HEK293 (cell line): ENCODE measurements at regions not wholly inside any gene's neighbourhood (a gene's known extent, or its start where the extent isn't known, plus 50 kb on each side); places are given as distances from the start of the nearest gene placed in this dataset.

Experiments
- CTCF ChIA-PET: fragments of 350-600 bp; formaldehyde crosslinking; extraction: SDS; loops from one replicate; lab custom pipeline; 2021; ENCODE audit warnings: antibody characterized with exemption; lab: Yijun Ruan, JAX
- POLR2A ChIA-PET: fragments of 300-600 bp; formaldehyde crosslinking; extraction: SDS; loops from one replicate; lab custom pipeline; 2020; ENCODE audit warnings: antibody characterized with exemption, inconsistent platforms; lab: Yijun Ruan, JAX
- H3K27ac ChIP-seq: fragments of 200-500 bp; sonication (Bioruptor generic); 2 replicates; pipeline ENCODE4 v1.5.1; 2014; ENCODE audit warnings: low read depth, low read length, control low read depth, inconsistent platforms; ENCODE audit errors: extremely low read depth
- H3K36me3 ChIP-seq, 2 experiments: fragments of 200-500 bp in 1 of 2; sonication (Bioruptor generic) in 1 of 2; 1 replicate in 1 of 2; 2 replicates in 1 of 2; pipeline ENCODE4 v1.5.1; 2014 to 2017; ENCODE audit warnings: inconsistent platforms in 2 of 2, low read length in 2 of 2; ENCODE audit not compliant: control insufficient read depth in 2 of 2, insufficient read depth in 1 of 2
- H3K4me1 ChIP-seq: fragments of 200-500 bp; sonication (Bioruptor generic); 2 replicates; pipeline ENCODE4 v1.5.1; 2014; ENCODE audit warnings: mild to moderate bottlenecking, low read length, inconsistent platforms; ENCODE audit not compliant: control insufficient read depth, insufficient read depth
- H3K4me3 ChIP-seq: 2 replicates; pipeline ENCODE4 v1.5.1; 2011; ENCODE audit warnings: low read depth, mild to moderate bottlenecking, control low read depth, low read length, moderate library complexity
- H3K9me3 ChIP-seq: fragments of 200-500 bp; sonication (Bioruptor generic); 2 replicates; pipeline ENCODE4 v1.5.1; 2014; ENCODE audit warnings: low read depth, low read length, inconsistent platforms; ENCODE audit not compliant: control insufficient read depth, insufficient read depth
- EGR2 ChIP-seq: fragments of 450-650 bp; formaldehyde crosslinking; IDR thresholded peaks from 2 replicates; pipeline ENCODE4 v1.5.1; 2016; ENCODE audit warnings: low read depth, missing biosample characterization, missing genetic modification characterization
- MEIS1 ChIP-seq: sonication (generic); formaldehyde crosslinking; IDR thresholded peaks from 2 replicates; pipeline ENCODE4 v1.8.1; 2022; ENCODE audit warnings: missing genetic modification reagents, mild to moderate bottlenecking, borderline replicate concordance
- PRDM2 ChIP-seq: fragments of 450-650 bp; formaldehyde crosslinking; IDR thresholded peaks from 2 replicates; pipeline ENCODE4 v1.5.1; 2016; ENCODE audit warnings: missing biosample characterization, missing genetic modification characterization, borderline replicate concordance
- SCRT1 ChIP-seq: fragments of 450-650 bp; formaldehyde crosslinking; IDR thresholded peaks from 2 replicates; pipeline ENCODE4 v1.5.1; 2016; ENCODE audit warnings: missing biosample characterization, missing genetic modification characterization, borderline replicate concordance
- WT1 ChIP-seq: fragments of 450-650 bp; formaldehyde crosslinking; IDR thresholded peaks from 2 replicates; pipeline ENCODE4 v1.5.1; 2016; ENCODE audit warnings: missing biosample characterization, missing genetic modification characterization
- ZBTB10 ChIP-seq: fragments of 450-650 bp; formaldehyde crosslinking; IDR thresholded peaks from 2 replicates; pipeline ENCODE4 v1.5.1; 2016; ENCODE audit warnings: missing biosample characterization, missing genetic modification characterization
- ZBTB7A ChIP-seq: fragments of 450-650 bp; formaldehyde crosslinking; IDR thresholded peaks from 2 replicates; pipeline ENCODE4 v1.5.1; 2016; ENCODE audit warnings: low read depth, missing biosample characterization, missing genetic modification characterization
- ZFP3 ChIP-seq: fragments of 450-650 bp; formaldehyde crosslinking; IDR thresholded peaks from 2 replicates; pipeline ENCODE4 v1.5.1; 2016; ENCODE audit warnings: low read depth, missing biosample characterization, missing genetic modification characterization
- ZNF138 ChIP-seq: fragments of 450-650 bp; formaldehyde crosslinking; IDR thresholded peaks from 2 replicates; pipeline ENCODE4 v1.5.1; 2016; ENCODE audit warnings: missing biosample characterization, missing genetic modification characterization, borderline replicate concordance
- ZNF140 ChIP-seq: fragments of 450-650 bp; formaldehyde crosslinking; IDR thresholded peaks from 2 replicates; pipeline ENCODE4 v1.5.1; 2016; ENCODE audit warnings: missing biosample characterization, missing genetic modification characterization
- ZNF202 ChIP-seq: fragments of 450-650 bp; formaldehyde crosslinking; IDR thresholded peaks from 2 replicates; pipeline ENCODE4 v1.5.1; 2016; ENCODE audit warnings: missing biosample characterization, missing genetic modification characterization, borderline replicate concordance
- ZNF24 ChIP-seq: fragments of 450-650 bp; formaldehyde crosslinking; IDR thresholded peaks from 2 replicates; pipeline ENCODE4 v1.5.1; 2016; ENCODE audit warnings: missing biosample characterization, missing genetic modification characterization
- ZNF248 ChIP-seq: fragments of 450-650 bp; formaldehyde crosslinking; IDR thresholded peaks from 2 replicates; pipeline ENCODE4 v1.5.1; 2017; ENCODE audit warnings: missing biosample characterization, missing genetic modification characterization
- ZNF280D ChIP-seq: fragments of 450-650 bp; formaldehyde crosslinking; IDR thresholded peaks from 2 replicates; pipeline ENCODE4 v1.5.1; 2016; ENCODE audit warnings: missing biosample characterization, missing genetic modification characterization
- ZNF324 ChIP-seq: fragments of 450-650 bp; formaldehyde crosslinking; IDR thresholded peaks from 2 replicates; pipeline ENCODE4 v1.5.1; 2016; ENCODE audit warnings: missing biosample characterization, missing genetic modification characterization
- ZNF404 ChIP-seq: fragments of 450-650 bp; formaldehyde crosslinking; IDR thresholded peaks from 2 replicates; pipeline ENCODE4 v1.5.1; 2017; ENCODE audit warnings: missing biosample characterization, missing genetic modification characterization
- ZNF423 ChIP-seq: fragments of 450-650 bp; formaldehyde crosslinking; IDR thresholded peaks from 2 replicates; pipeline ENCODE4 v1.5.1; 2016; ENCODE audit warnings: missing biosample characterization, missing genetic modification characterization
- ZNF513 ChIP-seq: fragments of 450-650 bp; IDR thresholded peaks from 2 replicates; pipeline ENCODE4 v1.5.1; 2018; ENCODE audit warnings: missing biosample characterization, missing genetic modification characterization
- ZNF571 ChIP-seq: fragments of 450-650 bp; formaldehyde crosslinking; IDR thresholded peaks from 2 replicates; pipeline ENCODE4 v1.5.0; 2017; ENCODE audit warnings: missing biosample characterization, missing genetic modification characterization
- ZNF624 ChIP-seq: fragments of 450-650 bp; formaldehyde crosslinking; IDR thresholded peaks from 2 replicates; pipeline ENCODE4 v1.5.1; 2017; ENCODE audit warnings: missing biosample characterization, missing genetic modification characterization
- ZNF629 ChIP-seq: fragments of 450-650 bp; formaldehyde crosslinking; IDR thresholded peaks from 2 replicates; pipeline ENCODE4 v1.5.1; 2017; ENCODE audit warnings: missing biosample characterization, missing genetic modification characterization
- ZNF701 ChIP-seq: fragments of 450-650 bp; formaldehyde crosslinking; IDR thresholded peaks from 2 replicates; pipeline ENCODE4 v1.5.1; 2016; ENCODE audit warnings: missing biosample characterization, missing genetic modification characterization
- ZNF747 ChIP-seq: fragments of 450-650 bp; formaldehyde crosslinking; IDR thresholded peaks from 2 replicates; pipeline ENCODE4 v1.5.1; 2016; ENCODE audit warnings: missing biosample characterization, missing genetic modification characterization
- ZNF768 ChIP-seq: fragments of 450-650 bp; formaldehyde crosslinking; IDR thresholded peaks from 2 replicates; pipeline ENCODE4 v1.5.1; 2018; ENCODE audit warnings: missing biosample characterization, mild to moderate bottlenecking, missing genetic modification characterization

GRCh38 chr11:22474616-22475015, 136.4 kb downstream of the SLC17A6 start:
- TF ChIP-seq ZFP3 (tag by site-specific recombination), result no peak
- no peak for TF ChIP-seq ZNF624 (tag by site-specific recombination)
- no peak for TF ChIP-seq WT1 (tag by site-specific recombination)
- TF ChIP-seq ZNF629, result no peak
- TF ChIP-seq ZNF248 (tag by site-specific recombination), result no peak
- TF ChIP-seq ZNF404 (tag by site-specific recombination), result no peak
- TF ChIP-seq MEIS1, result no peak
- TF ChIP-seq ZNF202 (tag by site-specific recombination), result no peak
- TF ChIP-seq ZNF513 (tag by site-specific recombination), result no peak
- no peak for TF ChIP-seq ZNF24
- no peak for TF ChIP-seq ZNF324 (tag by site-specific recombination)
- no peak for TF ChIP-seq ZNF423 (tag by site-specific recombination)
- TF ChIP-seq EGR2, result no peak
- TF ChIP-seq ZNF747 (tag by site-specific recombination), result no peak
- no peak for TF ChIP-seq ZNF571 (tag by site-specific recombination)
- no peak for TF ChIP-seq ZNF140
- no peak for TF ChIP-seq ZBTB10
- TF ChIP-seq, all 188 proteins: peak for 0
- POLR2A ChIA-PET, result no interaction called here

GRCh38 chr11:22473586-22473985, 135.4 kb downstream of the SLC17A6 start:
- Histone ChIP-seq H3K27ac (no peak overlapping the region), H3K4me3 (no peak overlapping the region), H3K36me3 (no peaks in the 10 kb centered on the region), H3K4me1 (no peaks in the 10 kb centered on the region), H3K9me3 (no peaks in the 10 kb centered on the region)
- ChIA-PET POLR2A (no interaction called here), CTCF (no interaction called here)
- no peak for TF ChIP-seq ZNF280D
- no peak for TF ChIP-seq ZBTB7A (tag by site-specific recombination)
- no peak for TF ChIP-seq ZNF138 (tag by site-specific recombination)
- TF ChIP-seq ZNF768 (tag by site-specific recombination), result no peak
- no peak for TF ChIP-seq ZNF701 (tag by site-specific recombination)
- no peak for TF ChIP-seq SCRT1 (tag by site-specific recombination)
- TF ChIP-seq PRDM2, result no peak

More at GRCh38 chr11:22474616-22475015, 136.4 kb downstream of the SLC17A6 start:
- no peaks in the 10 kb centered on the region for H3K4me1 ChIP-seq
- H3K4me3 ChIP-seq, result no peak overlapping the region
- no peak overlapping the region for H3K27ac ChIP-seq
- H3K36me3 ChIP-seq, result no peaks in the 10 kb centered on the region
- CTCF ChIA-PET, result interaction anchor here (0.6 kb wide), 1 partner anchor 549 kb away, joined by 3 read pairs; no protein-coding TSS in a partner anchor
- H3K9me3 ChIP-seq, result no peaks in the 10 kb centered on the region
